ENCODE measurements at regions not wholly inside any gene's neighbourhood (a gene's known extent, or its start where the extent isn't known, plus 50 kb on each side); places are given as distances from the start of the nearest gene placed in this dataset.

- H3K4me3 Mint-ChIP-seq, result no peak overlapping the region
- H3K27me3 Mint-ChIP-seq (ENCODE audit: low read depth), result peaks cover 18% of the 10 kb centered on the region
- H3K27ac Mint-ChIP-seq, result peak overlapping the region in 2 of 3 experiments; percentile 63 to 68
- H3K9me3 Mint-ChIP-seq, result no peaks in the 10 kb centered on the region
- TF ChIP-seq, protein P1, sequence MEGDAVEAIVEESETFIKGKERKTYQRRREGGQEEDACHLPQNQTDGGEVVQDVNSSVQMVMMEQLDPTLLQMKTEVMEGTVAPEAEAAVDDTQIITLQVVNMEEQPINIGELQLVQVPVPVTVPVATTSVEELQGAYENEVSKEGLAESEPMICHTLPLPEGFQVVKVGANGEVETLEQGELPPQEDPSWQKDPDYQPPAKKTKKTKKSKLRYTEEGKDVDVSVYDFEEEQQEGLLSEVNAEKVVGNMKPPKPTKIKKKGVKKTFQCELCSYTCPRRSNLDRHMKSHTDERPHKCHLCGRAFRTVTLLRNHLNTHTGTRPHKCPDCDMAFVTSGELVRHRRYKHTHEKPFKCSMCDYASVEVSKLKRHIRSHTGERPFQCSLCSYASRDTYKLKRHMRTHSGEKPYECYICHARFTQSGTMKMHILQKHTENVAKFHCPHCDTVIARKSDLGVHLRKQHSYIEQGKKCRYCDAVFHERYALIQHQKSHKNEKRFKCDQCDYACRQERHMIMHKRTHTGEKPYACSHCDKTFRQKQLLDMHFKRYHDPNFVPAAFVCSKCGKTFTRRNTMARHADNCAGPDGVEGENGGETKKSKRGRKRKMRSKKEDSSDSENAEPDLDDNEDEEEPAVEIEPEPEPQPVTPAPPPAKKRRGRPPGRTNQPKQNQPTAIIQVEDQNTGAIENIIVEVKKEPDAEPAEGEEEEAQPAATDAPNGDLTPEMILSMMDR (IDR thresholded peaks at IDR 0.05; ENCODE audit: unreplicated experiment in 3 of 3), result no peak
- H3K36me3 Mint-ChIP-seq (ENCODE audit: low read depth), result no peaks in the 10 kb centered on the region
- H3K4me1 Mint-ChIP-seq, result peaks cover 30% of the 10 kb centered on the region
Observed at GRCh38 chr7:47188653-47189315, 393.1 kb downstream of the TNS3 start.

- H3K9me3 Mint-ChIP-seq, result no peaks in the 10 kb centered on the region
- peaks cover 18% of the 10 kb centered on the region for H3K27me3 Mint-ChIP-seq (ENCODE audit: low read depth)
- no peaks in the 10 kb centered on the region for H3K36me3 Mint-ChIP-seq (ENCODE audit: low read depth)
- H3K4me1 Mint-ChIP-seq, result peaks cover 36% of the 10 kb centered on the region
- peak overlapping the region in 2 of 3 experiments; percentile 63 to 68 for H3K27ac Mint-ChIP-seq
- TF ChIP-seq, protein P1 (IDR thresholded peaks at IDR 0.05; ENCODE audit: unreplicated experiment in 3 of 3), result no peak
- H3K4me3 Mint-ChIP-seq, result no peak overlapping the region
Observed at GRCh38 chr7:47188136-47188535, 393.8 kb downstream of the TNS3 start.

DNA sequence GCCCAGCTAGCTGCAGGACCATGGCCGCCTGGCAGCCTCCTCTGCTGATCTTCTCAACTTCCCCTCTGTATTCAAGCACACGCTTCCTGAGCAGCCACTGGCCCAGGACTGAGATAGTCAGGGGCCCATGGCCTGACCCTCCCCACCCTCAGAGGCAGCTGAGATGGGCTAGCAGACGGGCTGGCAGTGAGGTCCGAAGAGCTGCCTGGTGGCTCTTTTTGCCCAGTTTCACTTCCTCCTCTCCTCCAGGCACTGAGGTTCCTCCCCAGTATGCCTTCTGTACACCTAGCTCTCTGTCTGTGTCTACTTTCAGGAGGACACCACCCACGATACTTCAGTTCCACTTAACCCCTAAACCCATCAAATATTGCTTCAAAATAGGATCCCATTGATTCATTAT, 395.6 kb downstream of the TNS3 start:
- peak overlapping the region in 2 of 3 experiments; percentile 1 to 3 for H3K27ac Mint-ChIP-seq
- H3K4me1 Mint-ChIP-seq, result peaks cover 49% of the 10 kb centered on the region
- no peaks in the 10 kb centered on the region for H3K36me3 Mint-ChIP-seq (ENCODE audit: low read depth)
- TF ChIP-seq, protein P1 (IDR thresholded peaks at IDR 0.05; ENCODE audit: unreplicated experiment in 3 of 3), result no peak
- H3K4me3 Mint-ChIP-seq, result no peak overlapping the region
- peaks cover 25% of the 10 kb centered on the region for H3K27me3 Mint-ChIP-seq (ENCODE audit: low read depth)
- H3K9me3 Mint-ChIP-seq, result no peaks in the 10 kb centered on the region

DNA sequence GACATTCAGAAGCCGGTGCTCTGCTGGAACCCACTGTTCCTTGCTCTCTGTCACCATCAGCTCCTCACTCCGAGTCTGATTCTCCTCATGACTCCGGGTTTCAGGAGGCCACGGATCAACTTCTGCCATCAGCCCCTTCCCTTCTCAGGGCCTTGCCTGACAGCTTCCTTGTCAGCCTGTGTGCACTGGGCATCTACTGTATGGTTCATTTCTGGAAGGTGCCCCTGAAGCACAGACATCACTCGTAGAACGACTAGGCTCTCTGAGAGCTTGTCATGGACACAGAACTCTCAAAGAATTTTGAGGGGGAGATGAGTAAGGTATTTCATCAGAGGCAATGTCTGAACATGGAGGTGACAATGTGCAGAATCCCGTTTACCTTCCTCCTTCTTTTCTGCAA, 396.1 kb downstream of the TNS3 start:
- Mint-ChIP-seq H3K4me3 (no peak overlapping the region), H3K9me3 (no peaks in the 10 kb centered on the region), H3K27ac (no peak overlapping the region), H3K36me3 (ENCODE audit: low read depth) (no peaks in the 10 kb centered on the region), H3K4me1 (peaks cover 51% of the 10 kb centered on the region), H3K27me3 (ENCODE audit: low read depth) (peaks cover 25% of the 10 kb centered on the region)
- TF ChIP-seq, protein P1 (IDR thresholded peaks at IDR 0.05; ENCODE audit: unreplicated experiment in 3 of 3), result no peak

DNA sequence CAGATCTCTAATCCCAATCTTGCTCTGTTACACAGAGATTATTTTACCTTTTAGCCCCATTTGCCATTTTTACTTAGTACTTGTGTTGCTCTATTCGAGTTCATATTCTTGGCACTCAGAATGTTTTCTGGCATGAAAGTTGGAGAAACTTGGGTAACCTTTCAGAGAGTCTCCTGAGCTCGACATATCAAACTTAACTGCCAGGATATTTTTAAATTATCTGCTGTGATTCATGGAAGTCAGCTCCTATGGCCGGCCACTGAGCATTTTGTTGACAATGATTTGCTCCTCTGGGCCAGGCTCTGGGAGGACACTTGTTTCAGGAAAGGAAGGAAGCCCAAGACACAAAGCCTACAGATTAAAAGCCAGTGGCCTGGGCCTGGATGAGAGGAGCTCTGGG, 396.7 kb downstream of the TNS3 start:
- no peaks in the 10 kb centered on the region for H3K9me3 Mint-ChIP-seq
- H3K27me3 Mint-ChIP-seq (ENCODE audit: low read depth), result peaks cover 27% of the 10 kb centered on the region
- no peaks in the 10 kb centered on the region for H3K36me3 Mint-ChIP-seq (ENCODE audit: low read depth)
- H3K4me1 Mint-ChIP-seq, result peaks cover 58% of the 10 kb centered on the region
- H3K27ac Mint-ChIP-seq, result peak overlapping the region in 1 of 3 experiments; percentile 32
- TF ChIP-seq, protein P1 (IDR thresholded peaks at IDR 0.05; ENCODE audit: unreplicated experiment in 3 of 3), result no peak
- H3K4me3 Mint-ChIP-seq, result no peak overlapping the region

Data from nephron (organoid).